ENCODE measurements at regions not wholly inside any gene's neighbourhood (a gene's known extent, or its start where the extent isn't known, plus 50 kb on each side); places are given as distances from the start of the nearest gene placed in this dataset.

DNA sequence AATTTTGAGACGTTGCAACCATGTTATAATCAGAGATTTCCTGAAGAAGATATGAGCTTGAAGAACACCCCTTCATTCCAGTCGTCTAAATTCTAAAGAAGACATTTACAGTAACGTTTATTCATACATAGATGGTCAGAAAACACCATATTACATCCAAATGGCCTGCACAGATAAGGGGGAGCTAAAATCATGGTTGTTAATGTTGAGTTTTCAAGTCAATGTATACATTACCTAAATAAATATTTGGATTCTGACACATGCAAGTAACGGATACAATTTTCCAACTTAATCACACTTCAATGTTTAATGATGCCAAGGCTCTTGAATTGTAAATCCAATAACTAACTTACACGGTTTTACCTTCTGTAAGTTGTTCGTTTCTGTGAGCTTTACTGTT, 318.4 kb downstream of the SLC6A15 start:
- Histone ChIP-seq H3K4me1 (ENCODE audit: insufficient read depth) (no peaks in the 10 kb centered on the region), H3K36me3 (ENCODE audit: insufficient read depth) (no peaks in the 10 kb centered on the region), H3K4me3 (ENCODE audit: low read depth, low read length) (no peak overlapping the region), H3K27ac (ENCODE audit: low read depth) (no peak overlapping the region)
- WGBS: 51% methylated on average over 6 of the region's 6 CpGs
- DNase-seq (ENCODE audit: extremely low spot score): no peak

GRCh38 chr12:84585776-84586395, 326.7 kb downstream of the SLC6A15 start:
- DNase-seq (ENCODE audit: extremely low spot score): no peak
- H3K27ac ChIP-seq (ENCODE audit: low read depth): no peak overlapping the region
- no peak overlapping the region for H3K4me3 ChIP-seq (ENCODE audit: low read depth, low read length)
- H3K4me1 ChIP-seq (ENCODE audit: insufficient read depth): no peaks in the 10 kb centered on the region
- no peaks in the 10 kb centered on the region for H3K36me3 ChIP-seq (ENCODE audit: insufficient read depth)
- 43% methylated on average over 5 of the region's 5 CpGs for WGBS

- H3K36me3 ChIP-seq (ENCODE audit: insufficient read depth): no peaks in the 10 kb centered on the region
- H3K4me1 ChIP-seq (ENCODE audit: insufficient read depth): no peaks in the 10 kb centered on the region
- H3K4me3 ChIP-seq (ENCODE audit: low read depth, low read length): no peak overlapping the region
- no peak for DNase-seq (ENCODE audit: extremely low spot score)
- H3K27ac ChIP-seq (ENCODE audit: low read depth): no peak overlapping the region
- WGBS: 65% methylated on average over 3 of the region's 3 CpGs
Observed at GRCh38 chr12:84572196-84572595, 340.4 kb downstream of the SLC6A15 start.

DNA sequence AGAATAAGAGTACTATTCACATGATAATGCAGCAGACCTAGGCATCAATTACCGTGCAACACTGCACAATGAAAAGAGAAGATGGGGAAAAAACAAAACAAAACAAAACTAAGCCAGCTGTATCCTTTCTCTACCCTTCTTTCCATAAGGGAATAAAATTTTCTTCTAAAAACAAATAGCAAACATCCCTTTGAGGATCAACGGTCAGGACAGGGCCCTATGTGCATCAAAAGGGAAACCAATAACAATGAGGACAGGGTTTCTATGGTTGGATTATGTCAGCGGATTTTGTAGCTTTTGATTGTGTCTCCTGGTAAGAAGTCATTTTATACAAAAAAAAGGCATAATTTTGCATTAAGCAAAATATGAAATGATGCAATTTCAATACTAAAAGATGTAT, 350.3 kb downstream of the SLC6A15 start:
- no peak overlapping the region for H3K4me3 ChIP-seq (ENCODE audit: low read depth, low read length)
- DNase-seq (ENCODE audit: extremely low spot score): no peak
- no peak overlapping the region for H3K27ac ChIP-seq (ENCODE audit: low read depth)
- 64% methylated on average over 3 of the region's 3 CpGs for WGBS
- H3K4me1 ChIP-seq (ENCODE audit: insufficient read depth): no peaks in the 10 kb centered on the region
- no peaks in the 10 kb centered on the region for H3K36me3 ChIP-seq (ENCODE audit: insufficient read depth)

DNA sequence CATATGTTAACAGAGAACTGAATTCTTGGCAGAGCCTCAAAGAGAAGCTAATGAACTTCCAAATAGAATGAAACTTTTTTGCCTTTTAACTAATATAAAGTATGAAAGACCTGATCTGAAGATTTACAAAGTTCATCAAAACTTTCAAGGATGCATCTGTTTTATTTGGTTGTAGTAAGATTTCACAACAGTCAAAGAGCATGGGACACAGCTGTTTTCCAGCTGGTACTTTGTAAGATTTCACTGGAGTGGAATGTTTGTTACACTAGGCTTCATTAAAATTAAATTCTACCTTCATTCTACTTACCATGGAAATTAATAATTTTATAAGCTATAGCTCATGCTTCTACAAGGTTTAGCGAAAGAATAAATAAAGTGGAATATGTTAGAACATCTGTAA, 351.2 kb downstream of the SLC6A15 start:
- Histone ChIP-seq H3K36me3 (ENCODE audit: insufficient read depth) (no peaks in the 10 kb centered on the region), H3K4me3 (ENCODE audit: low read depth, low read length) (no peak overlapping the region), H3K27ac (ENCODE audit: low read depth) (no peak overlapping the region), H3K4me1 (ENCODE audit: insufficient read depth) (no peaks in the 10 kb centered on the region)
- 82% methylated on average over 1 of the region's 1 CpG for WGBS
- no peak for DNase-seq (ENCODE audit: extremely low spot score)

GRCh38 chr12:84554199-84554723, 358.3 kb downstream of the SLC6A15 start:
- no peak for DNase-seq (ENCODE audit: extremely low spot score)
- H3K4me1 ChIP-seq (ENCODE audit: insufficient read depth): no peaks in the 10 kb centered on the region
- no peak overlapping the region for H3K27ac ChIP-seq (ENCODE audit: low read depth)
- H3K36me3 ChIP-seq (ENCODE audit: insufficient read depth): no peaks in the 10 kb centered on the region
- WGBS: 94% methylated on average over 15 of the region's 15 CpGs
- no peak overlapping the region for H3K4me3 ChIP-seq (ENCODE audit: low read depth, low read length)

DNA sequence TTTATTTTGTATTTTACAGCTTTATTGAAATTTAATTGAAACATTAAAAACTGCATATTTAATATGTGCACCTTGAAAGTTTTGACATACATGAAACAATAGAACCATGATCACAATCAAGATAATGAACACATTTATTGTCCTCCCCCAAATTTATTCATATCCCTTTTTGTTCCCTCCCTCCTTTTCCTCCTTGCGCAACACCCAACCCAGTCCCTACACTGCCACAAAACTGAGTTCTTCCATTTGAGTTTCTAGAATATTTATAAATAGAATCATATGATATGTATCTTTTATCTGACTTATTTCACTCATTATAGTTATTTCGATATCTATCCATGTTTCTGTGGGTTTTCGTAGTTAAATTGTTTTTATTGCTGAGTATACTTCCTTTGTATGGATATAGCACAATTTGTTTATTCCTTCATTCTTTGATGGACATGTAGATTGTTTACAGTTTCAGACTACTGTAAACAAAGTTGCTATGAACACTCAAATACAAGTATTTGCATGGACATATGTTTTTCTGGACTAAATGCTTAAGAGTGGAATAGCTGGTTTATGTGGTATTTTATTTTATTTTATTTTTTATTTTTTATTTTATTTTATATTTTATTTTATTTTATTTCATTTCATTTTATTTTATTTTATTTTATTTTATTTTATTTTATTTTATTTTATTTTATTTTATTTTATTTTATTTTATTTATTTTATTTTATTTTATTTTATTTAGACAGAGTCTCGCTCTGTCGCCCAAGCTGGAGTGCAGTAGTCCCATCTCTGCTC, 359.1 kb downstream of the SLC6A15 start:
- no peaks in the 10 kb centered on the region for H3K4me1 ChIP-seq (ENCODE audit: insufficient read depth)
- no peak overlapping the region for H3K4me3 ChIP-seq (ENCODE audit: low read depth, low read length)
- WGBS: 96% methylated on average over 5 of the region's 5 CpGs
- no peak for DNase-seq (ENCODE audit: extremely low spot score)
- no peaks in the 10 kb centered on the region for H3K36me3 ChIP-seq (ENCODE audit: insufficient read depth)
- no peak overlapping the region for H3K27ac ChIP-seq (ENCODE audit: low read depth)

DNA sequence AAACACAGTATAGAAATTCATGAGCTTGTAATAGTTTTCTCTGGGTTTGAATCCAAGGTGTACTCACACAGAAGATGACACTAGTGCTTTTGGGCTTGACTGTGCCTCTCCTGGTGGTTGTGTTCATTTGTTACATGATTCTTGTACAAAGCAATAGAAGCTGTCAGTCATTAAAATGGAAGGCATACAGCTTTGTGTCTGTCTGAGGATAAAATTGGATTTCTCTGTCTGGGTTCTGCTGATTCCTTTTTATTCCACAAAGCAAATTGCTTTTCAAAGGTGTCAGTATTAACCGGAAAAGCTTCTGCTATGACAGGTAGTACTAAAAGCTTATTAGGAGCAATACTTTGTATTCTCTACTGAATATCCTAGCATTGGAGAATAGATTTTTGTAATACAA, 361.2 kb downstream of the SLC6A15 start:
- 91% methylated on average over 1 of the region's 1 CpG for WGBS
- Histone ChIP-seq H3K4me3 (ENCODE audit: low read depth, low read length) (no peak overlapping the region), H3K27ac (ENCODE audit: low read depth) (no peak overlapping the region), H3K36me3 (ENCODE audit: insufficient read depth) (no peaks in the 10 kb centered on the region), H3K4me1 (ENCODE audit: insufficient read depth) (no peaks in the 10 kb centered on the region)
- no peak for DNase-seq (ENCODE audit: extremely low spot score)

DNA sequence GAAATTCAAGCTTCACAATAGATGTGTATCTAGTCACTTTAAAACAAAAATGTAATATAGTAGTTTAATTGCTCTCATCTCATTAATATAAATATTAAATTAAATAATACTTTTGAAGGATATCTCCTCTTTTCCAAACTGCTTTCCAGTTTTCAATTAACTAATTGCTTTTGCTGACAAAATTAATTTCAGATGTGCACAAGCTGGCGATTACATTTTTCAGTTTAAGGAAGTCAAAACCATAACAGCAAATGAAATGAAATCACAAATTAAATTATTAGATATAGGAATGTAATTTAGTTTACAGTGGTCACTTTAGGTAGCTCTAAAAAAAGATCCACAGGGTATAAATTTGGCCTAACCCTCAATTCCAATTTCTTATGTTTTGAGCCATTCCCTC, 362.1 kb downstream of the SLC6A15 start:
- no peak overlapping the region for H3K27ac ChIP-seq (ENCODE audit: low read depth)
- no peaks in the 10 kb centered on the region for H3K4me1 ChIP-seq (ENCODE audit: insufficient read depth)
- 94% methylated on average over 1 of the region's 1 CpG for WGBS
- DNase-seq (ENCODE audit: extremely low spot score): no peak
- H3K36me3 ChIP-seq (ENCODE audit: insufficient read depth): no peaks in the 10 kb centered on the region
- H3K4me3 ChIP-seq (ENCODE audit: low read depth, low read length): no peak overlapping the region

GRCh38 chr12:84542289-84542688, 370.3 kb downstream of the SLC6A15 start:
- Histone ChIP-seq H3K4me1 (ENCODE audit: insufficient read depth) (no peaks in the 10 kb centered on the region), H3K4me3 (ENCODE audit: low read depth, low read length) (no peak overlapping the region), H3K36me3 (ENCODE audit: insufficient read depth) (no peaks in the 10 kb centered on the region), H3K27ac (ENCODE audit: low read depth) (no peak overlapping the region)
- DNase-seq (ENCODE audit: extremely low spot score): no peak

DNA sequence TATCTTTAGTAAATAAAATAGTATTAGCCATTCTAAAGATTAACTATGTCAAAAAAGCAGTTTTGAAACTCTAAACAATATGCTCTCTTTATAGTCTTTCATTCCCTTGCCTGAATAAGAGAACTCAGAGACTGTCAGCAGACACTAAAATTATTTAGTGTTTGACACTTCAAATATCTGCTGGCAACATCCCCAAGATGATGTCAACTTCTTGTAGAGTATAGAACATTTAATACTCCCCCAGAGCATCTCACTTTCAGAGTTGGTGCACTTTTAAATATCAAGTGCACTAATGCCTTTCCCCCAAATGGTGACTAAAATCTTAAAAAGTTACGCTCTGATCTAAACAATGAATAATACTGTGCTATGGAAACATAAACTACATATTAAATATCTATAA, 374.9 kb downstream of the SLC6A15 start:
- DNase-seq (ENCODE audit: extremely low spot score): no peak
- Histone ChIP-seq H3K36me3 (ENCODE audit: insufficient read depth) (no peaks in the 10 kb centered on the region), H3K27ac (ENCODE audit: low read depth) (no peak overlapping the region), H3K4me1 (ENCODE audit: insufficient read depth) (no peaks in the 10 kb centered on the region), H3K4me3 (ENCODE audit: low read depth, low read length) (no peak overlapping the region)
- WGBS: 61% methylated on average over 1 of the region's 1 CpG

GRCh38 chr12:84512751-84513150, 399.8 kb downstream of the SLC6A15 start:
- no peak overlapping the region for H3K27ac ChIP-seq (ENCODE audit: low read depth)
- 88% methylated on average over 2 of the region's 2 CpGs for WGBS
- no peaks in the 10 kb centered on the region for H3K4me1 ChIP-seq (ENCODE audit: insufficient read depth)
- H3K4me3 ChIP-seq (ENCODE audit: low read depth, low read length): no peak overlapping the region
- DNase-seq (ENCODE audit: extremely low spot score): no peak
- no peaks in the 10 kb centered on the region for H3K36me3 ChIP-seq (ENCODE audit: insufficient read depth)

DNA sequence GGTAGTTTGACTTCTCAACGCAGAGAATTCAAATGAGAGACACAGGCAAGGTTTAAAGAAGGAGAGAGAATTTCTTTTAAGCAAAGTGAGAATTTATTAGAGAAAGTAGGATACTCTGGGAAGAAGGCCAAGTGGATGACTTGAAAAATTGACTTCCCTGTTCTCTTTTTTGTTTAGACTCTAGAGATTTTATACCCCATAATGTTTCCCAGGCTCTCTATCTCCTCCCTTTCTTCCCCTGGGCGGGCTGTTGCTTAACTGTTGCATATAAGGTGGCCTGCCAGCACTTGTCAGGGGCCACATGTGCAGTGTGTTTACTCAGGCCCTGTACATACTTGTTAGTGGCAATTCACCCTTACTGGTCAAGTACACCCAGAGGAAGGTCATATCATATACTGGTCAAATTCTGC, 403.7 kb downstream of the SLC6A15 start:
- Histone ChIP-seq H3K36me3 (ENCODE audit: insufficient read depth) (no peaks in the 10 kb centered on the region), H3K4me3 (ENCODE audit: low read depth, low read length) (no peak overlapping the region), H3K27ac (ENCODE audit: low read depth) (no peak overlapping the region), H3K4me1 (ENCODE audit: insufficient read depth) (no peaks in the 10 kb centered on the region)
- DNase-seq (ENCODE audit: extremely low spot score): no peak
- 29% methylated on average over 2 of the region's 2 CpGs for WGBS
